GM19467 (cell line): ENCODE measurements at regions not wholly inside any gene's neighbourhood (a gene's known extent, or its start where the extent isn't known, plus 50 kb on each side); places are given as distances from the start of the nearest gene placed in this dataset.
"Not testable (repeated sequence)": the region's sequence is repeated elsewhere in the genome, so short reads cannot be mapped to it uniquely, and the experiment has no call there.

ENCODE experiments used
- ATAC-seq: cut with Tn5 transposase; IDR thresholded peaks from one replicate; pipeline ENCODE4 v1.9.1; 2021; ENCODE audit warnings: mild to moderate bottlenecking, moderate library complexity; ENCODE audit not compliant: unreplicated experiment

DNA sequence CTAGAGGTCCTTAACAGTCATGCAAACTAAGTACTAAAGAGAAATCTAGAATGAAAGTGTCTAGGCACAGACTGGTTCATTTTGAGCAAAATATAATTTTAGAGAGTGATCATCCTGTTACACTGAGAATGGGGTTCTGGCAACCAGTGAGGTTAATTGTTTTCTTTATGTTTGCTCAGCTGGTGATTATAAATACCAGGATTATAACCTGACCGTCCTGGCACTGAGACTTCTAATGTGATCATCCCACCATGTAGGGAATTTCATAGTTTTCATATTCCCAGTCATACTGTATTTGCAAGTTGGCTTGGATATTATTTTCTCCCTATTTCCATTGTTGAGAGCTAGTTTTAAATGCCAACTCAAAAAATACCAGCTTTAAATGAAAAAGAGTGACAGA, 852.5 kb upstream of the LRATD1 start:
- ATAC-seq = no peak

DNA sequence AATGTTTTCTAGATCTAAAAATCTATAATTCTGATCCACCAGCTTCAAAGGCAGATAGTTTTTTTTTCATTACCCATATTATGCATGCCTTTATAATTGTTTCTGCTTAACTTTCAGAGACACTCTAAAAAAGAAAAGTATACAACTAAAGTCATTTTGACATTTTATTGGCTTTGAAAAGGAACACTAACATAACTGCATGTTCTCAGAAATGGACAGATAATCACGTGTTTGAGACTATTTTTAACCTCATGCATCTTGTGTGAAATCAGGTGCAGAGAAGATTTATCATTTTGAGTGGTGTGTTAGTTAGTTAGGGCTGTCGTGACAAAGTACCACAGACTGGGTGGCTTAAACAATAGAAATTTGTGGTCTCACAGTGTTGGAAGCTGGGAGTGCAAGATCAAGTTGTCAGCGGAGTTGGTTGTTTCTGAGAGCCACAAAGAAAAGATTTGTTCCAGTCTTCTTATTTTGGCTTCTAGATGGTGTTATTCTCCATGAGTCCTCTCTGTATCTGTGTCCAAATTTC, 841.4 kb upstream of the LRATD1 start:
- ATAC-seq = no peak

DNA sequence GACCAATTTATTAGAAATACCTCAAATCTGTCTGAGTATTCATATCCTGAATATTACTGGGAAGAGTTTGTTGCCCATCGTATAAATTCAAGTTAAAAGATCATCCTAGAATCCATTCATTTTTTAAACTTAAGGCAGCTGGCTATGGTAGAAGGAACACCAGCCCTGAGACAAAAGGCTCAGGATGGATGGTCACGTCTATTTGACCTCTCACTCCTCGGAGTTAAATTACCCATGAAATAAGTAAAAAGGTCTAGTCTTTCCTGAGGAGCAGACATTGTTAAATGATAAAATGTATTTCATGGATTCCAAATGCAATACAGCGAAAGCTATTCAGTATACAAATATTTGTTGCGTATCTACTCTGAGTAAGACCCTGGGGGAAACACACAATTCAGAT, 826.0 kb upstream of the LRATD1 start:
- no peak for ATAC-seq

DNA sequence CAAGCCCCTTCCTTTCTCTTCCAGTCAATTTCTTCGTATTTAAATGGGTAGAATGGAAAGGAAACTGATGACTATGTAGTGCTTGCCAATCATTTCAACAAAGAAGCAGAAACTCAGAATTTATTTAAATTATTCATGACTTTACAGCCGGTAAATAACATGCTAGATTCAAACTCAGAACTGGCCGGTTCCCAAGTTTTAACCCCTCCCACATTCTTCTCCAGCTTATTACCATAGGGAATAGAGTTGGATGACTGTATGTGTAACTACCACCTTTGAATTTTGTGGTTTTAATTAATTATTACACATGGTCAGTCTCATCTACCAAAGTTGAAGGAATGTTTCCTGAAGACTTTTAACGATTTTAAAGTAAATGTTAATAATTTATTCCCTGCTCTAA, 819.3 kb upstream of the LRATD1 start:
- no peak for ATAC-seq

DNA sequence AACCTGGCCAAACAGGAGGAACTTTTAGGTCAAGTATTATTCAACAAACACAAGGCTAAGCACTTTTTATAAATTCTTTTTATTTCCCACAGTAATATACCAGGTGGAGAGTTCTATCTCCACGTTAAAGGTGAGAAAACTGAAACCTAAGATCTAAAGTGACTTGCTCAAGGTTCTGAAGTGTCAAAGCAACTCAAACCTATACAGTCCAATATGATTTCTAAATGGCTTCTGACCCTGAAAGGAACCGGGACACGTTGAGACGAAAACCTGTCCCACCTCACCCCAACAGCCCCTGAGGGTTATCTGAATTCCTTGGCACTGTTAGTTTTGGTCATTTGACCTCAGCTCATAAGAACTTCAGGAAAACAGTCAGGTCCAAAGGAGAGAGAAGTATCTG, 814.5 kb upstream of the LRATD1 start:
- ATAC-seq = no peak

DNA sequence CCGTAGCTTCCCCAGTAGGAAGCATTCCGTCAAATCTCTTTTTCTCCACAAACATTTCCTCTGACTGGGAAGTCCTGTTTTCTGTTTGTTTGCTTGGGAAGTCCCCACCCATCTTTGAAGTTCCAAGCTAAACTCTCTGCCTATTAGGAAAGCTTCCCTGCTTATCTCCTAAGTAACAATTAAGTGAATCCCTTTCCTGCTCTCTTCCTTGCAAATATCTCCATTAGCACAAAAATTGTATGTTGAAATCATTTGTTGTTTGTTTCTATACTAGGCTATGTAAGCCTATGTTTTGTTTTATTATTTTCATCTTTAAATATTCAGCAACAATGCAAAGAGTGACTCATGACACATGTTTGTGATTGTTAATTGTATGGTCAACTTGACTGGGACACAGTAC, 812.6 kb upstream of the LRATD1 start:
- no peak for ATAC-seq

DNA sequence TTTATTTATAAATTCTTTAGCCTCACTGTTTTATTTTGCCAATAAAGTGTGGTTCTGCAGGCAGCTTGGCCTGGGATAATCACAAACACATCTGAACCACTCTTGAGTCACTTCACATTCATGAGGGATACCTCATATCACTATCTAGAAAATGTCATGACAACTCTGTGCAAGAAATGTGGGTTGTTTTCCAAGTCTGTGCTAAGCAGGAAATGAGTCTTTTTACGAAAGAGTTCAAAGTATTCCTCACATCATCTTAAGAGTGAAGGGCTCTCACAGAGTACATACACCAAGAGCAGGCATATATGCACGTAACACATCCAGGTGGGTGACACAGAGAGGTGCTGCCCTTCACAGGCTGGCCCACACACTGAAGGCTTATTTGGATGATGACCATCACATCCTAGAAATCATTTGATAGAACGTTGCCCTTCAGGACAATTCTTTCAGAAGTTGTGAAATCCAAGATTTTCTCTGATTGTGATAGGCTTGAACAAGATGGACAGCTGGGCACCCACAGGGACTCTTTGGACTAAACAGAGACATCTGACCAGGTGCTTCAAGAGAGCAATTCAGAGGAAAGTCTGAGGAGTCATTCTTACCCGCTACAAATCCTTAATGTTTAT, 811.1 kb upstream of the LRATD1 start:
- ATAC-seq = no peak

DNA sequence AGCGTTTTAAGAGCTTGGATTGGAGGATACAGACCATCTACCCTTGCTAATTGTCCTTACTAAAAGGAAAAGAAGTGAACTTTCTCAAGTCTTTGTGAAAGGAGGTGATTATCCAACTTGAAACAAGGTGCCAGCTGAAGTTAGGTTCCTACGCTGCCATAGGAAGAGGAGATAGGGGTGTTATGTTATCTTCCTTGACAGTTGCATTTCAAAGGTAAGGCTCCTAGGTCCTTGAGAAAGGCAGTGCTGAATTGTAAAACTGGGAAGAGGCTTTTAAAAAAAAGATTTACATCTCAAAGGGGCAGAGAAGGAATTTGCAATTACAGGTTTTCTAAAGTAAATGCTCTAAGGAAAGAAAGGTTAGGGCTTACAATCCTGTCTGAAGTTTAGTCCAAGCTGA, 810.2 kb upstream of the LRATD1 start:
- ATAC-seq = no peak

DNA sequence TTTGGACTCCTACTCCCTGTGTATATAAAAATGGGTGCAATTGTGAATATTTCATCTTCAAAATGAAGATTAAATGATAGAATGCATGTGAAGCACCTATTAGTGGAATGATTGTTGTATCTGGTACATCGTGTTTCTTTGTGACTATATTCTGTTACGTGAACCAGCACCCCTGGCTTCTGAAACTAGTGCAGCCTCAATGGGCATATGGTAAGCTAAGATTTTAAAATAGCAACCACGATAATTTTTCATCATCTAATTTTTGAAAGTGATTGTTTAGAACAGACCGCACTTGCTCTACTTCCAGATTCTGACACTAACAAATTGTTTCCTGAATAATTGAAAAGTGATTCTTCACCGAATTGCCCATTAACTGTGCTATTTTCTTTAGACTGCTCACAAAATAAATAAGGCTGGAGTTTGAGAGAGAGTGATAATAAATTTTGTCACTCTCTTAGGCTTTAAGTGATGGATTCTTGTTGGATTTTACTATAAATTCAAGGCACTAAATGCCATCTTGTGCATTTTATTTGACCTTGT, 806.1 kb upstream of the LRATD1 start:
- ATAC-seq = no peak

DNA sequence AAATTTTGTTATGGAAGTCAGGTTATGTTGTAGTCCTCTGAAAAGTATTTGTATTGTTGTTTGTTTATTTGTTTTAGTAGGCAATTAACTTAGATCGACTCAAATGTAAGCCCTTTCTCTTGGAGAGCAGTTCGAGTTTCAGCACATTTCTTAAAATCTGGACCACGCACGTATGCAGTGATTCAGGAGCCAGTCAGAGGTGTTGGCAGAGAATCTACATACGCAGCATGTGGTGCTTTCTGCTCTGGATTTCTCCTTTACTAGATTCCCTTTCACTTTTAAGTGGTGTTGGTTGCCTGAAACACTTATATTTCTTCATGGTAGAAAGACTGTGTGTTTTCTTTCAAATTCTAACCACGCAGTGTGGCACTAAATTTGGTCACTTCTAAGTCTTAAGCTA, 773.9 kb upstream of the LRATD1 start:
- ATAC-seq = no peak

DNA sequence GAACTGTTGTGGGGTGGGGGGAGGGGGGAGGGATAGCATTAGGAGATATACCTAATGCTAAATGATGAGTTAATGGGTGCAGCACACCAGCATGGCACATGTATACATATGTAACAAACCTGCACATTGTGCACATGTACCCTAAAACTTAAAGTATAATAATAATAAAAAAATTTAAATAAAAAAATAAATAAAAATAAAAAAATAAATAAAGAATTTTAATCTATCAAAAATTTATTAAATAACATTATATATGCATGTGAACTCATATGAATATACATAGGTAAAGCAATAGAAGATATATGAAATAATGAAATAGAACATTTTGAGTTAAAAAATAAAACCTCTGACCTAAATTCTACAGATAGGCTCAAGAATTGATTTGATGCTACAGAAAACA, 764.2 kb upstream of the LRATD1 start:
- ATAC-seq = not testable (repeated sequence)

DNA sequence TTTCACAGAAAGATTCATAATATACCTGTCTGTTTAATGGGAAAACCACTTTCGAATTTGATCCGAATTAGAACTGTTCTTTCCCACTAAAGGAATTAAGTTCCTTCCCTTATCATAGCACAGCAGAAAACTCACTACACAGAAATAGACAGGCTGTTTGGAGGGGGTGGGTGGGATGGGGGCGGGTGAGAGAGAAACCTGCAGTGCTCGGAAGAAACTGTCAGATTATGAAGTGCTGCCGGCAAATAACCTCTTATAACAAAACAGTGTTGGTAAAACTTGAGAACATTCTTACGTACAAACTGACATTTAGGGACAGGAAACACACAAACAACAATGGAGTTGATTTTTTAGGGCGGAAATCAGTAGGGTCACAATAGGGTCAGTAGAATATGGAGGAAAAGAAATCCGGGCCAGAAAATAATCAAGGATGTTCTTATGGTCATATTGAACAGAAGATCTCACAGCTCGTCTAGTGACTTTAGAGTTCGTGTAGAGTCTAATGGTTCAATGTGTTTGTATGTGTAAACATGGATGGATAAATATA, 756.0 kb upstream of the LRATD1 start:
- no peak for ATAC-seq

DNA sequence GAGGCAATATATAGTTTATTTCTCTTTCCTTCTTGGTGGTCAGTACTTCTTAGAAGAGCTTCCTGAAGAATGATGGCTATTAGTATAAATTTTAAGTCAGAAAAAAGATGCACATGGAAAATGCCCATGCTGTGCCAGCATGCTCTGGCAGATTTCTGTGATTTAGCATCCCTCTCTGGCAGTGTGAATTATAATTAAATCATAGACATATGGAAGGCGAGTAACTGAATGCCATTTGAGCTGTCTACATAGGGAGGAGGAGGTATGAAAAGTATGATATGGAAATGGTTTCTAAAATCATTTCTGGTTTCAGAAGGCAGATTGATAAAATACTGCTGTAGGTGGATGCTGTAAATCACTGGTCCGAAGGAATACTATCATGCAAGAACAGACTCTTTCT, 754.9 kb upstream of the LRATD1 start:
- ATAC-seq = no peak

DNA sequence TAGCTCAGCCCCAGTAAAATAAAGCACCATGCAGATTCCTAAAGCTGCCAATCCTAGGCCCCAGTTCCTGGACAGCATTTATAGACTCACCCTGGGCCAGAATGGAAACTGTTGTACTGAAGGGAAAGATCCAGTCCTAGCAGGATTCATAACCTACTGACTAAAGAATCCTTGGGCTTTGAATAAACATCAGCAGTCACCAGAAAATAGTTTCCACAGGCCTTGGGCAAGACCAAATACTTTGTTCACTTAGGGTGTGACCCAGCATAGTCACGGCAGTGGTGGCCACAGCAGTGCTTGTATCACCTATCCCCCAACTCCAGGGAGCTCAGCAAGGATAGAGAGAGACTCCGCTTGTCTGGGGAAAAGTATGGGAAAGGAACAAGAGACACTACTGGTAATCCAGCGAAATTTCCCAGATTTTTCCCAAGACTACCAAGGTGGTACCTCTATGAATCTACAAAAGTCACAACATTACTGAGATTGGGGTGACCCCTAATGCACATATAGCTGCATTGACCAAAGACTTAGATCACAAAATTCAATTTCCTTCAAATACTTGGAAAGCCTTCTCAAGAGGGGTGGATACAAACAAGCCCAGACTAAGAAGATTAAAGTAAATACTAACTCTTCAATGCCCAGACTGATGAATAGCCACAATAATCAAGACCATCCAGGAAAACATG, 748.1 kb upstream of the LRATD1 start:
- ATAC-seq = no peak

DNA sequence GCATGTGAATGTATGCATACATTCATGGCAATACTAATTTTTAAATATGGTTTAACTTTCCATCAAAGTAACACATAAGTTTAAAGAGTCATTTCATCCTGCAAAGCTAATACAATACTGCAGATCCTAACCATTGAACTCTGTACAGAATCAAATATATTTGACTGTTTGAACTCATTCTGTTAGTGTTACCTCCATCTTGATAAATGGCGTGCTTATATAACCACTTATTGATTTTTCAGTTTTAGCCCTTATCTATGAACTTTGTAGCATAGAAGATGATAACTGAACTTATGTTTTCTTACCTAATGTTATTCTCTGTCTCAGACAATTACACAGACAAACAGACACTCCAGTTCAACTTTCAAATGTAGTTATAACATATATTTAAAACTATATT, 731.0 kb upstream of the LRATD1 start:
- no peak for ATAC-seq

DNA sequence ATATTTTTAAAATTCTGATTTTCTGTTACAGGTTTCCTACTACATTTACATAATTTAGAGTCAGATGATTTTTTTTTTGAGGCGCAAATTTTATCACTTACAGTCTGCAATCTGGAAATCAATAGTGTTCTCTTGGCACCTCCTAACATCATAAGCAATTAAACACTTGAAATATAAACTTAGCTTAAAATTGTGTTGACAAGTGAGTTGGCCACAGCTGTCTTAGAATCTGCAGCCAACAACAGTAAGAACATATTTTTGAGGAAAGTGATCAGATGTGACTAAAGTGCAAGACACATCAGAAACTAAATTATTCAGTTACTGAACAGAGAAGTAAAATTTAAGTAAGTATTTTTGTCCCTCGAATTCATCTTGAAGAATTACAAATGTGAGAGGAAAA, 726.7 kb upstream of the LRATD1 start:
- ATAC-seq = no peak

DNA sequence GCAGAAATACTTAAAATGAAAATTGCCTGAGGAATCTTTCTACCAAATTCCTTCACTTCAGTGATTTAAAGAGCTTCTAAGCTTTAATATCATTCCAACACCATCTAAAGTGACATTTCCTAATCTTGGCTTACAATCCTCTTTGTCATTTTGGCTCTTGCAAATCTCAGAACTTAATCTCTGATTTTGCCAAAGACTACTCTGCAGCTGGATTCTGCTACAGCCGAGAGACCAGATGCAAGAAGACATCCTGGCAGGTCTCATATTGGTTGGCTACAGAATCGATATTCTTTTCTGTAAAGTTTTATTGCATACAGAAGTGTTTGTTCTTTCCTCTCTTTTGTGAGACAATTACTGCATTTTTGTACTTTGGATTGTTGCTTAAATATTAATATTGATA, 716.5 kb upstream of the LRATD1 start:
- ATAC-seq = no peak

DNA sequence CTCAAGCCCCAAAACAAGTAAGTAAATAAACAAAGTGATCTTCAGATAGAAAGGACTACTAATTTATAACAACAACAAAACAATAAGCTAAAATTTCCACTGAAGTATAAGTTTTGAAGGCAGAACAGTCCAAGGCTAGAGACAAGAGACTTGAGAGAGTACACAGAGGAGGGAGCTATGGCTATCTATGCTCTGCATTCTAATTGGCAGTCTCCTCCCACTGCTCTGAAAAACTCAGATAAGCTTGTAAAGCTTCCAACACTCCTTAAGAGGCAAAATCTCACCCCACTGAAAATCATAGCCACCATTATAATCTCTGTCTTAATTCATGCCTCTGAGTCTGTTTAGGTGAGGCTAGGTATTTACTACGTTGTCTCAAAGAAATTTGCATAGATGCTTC, 714.6 kb upstream of the LRATD1 start:
- no peak for ATAC-seq

DNA sequence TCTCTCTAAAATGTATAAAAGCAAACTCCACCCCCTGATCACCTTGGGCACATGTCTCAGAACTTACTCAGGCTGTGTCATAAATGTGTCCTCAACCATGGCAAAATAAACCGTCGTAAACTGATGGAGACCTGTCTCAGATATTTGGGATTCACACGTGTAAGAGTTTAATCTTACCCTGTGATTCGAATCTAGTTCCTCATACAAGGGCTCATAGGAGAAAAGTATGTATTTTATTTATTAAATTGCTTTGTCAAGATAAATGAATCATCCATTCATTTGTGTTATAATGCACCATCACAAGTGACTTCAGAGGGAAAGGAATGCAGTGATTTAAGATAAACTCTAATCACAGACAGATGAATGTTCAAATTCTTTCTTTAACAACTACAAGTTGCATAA, 712.5 kb upstream of the LRATD1 start:
- no peak for ATAC-seq

DNA sequence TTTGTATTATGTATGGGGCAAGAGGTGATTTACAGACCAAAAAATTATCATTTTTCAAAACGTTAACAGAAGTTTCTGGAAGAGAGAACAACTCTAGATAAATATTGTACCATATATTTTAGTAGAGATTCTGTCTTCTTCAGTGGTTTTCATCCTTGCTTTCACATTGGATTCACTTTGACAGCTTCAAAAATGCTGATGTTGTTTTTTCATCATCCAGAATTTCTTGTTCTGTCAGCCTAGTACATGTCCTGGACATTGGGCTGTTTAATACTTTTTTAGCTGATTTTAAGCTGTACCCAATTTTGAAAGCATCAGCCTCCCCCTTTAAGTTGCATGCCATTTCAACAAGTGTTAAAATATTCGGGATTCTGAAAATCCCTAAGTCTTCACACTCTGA, 711.3 kb upstream of the LRATD1 start:
- ATAC-seq = no peak

DNA sequence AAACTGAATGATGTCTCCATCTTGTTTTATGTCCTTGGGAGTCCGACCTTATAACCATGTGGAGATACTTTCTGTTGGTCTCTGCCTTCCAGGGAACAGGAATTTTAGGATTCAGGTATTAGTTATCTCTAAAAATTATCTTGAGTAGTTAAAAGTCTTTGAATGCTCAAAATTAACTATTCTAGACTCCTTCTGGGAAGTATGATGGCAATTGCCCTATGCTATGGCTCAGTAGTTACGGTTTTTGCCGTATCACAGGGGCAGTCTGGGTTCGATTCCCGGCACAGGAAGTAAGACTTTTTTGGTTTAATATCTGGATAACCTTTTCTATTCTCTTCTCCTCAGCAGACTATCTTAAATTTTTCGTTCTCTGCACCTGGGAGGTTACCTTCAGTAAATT, 708.7 kb upstream of the LRATD1 start:
- ATAC-seq = no peak

DNA sequence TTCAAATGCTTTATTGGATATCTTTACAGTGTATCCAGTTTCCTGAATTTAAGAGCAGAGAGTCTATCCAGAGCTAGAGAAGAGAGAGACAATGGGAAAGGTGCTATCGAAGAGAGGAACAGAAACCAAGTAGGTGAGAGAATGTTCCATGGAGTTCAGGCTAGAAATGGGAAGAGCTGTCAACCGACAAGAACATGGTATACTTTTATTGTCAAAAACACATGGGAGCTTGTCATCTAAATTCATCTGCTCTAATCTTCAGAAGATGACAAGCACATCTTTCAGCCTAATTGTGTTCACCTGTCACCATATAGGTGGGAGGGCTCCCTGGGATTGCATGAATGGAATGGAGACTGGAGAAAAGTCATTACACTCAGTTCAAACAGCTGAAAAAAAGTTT, 690.4 kb upstream of the LRATD1 start:
- no peak for ATAC-seq
